H1 (cell line): ENCODE measurements at regions not wholly inside any gene's neighbourhood (a gene's known extent, or its start where the extent isn't known, plus 50 kb on each side); places are given as distances from the start of the nearest gene placed in this dataset.

ENCODE experiments used
- CTBP2 ChIP-seq: IDR thresholded peaks from 2 replicates; pipeline ENCODE4 v1.7.0; 2011; ENCODE audit warnings: borderline replicate concordance, mild to moderate bottlenecking, moderate library complexity, mixed read lengths, low read length; ENCODE audit not compliant: insufficient read depth, insufficient read length
- EP300 ChIP-seq, 2 experiments: IDR thresholded peaks; 1 replicate in 1 of 2; 2 replicates in 1 of 2; pipeline ENCODE4 v1.6.1; 2011 to 2012; ENCODE audit warnings: low read depth in 2 of 2, low read length in 2 of 2, mild to moderate bottlenecking in 2 of 2, borderline replicate concordance in 1 of 2, inconsistent platforms in 1 of 2, moderate library complexity in 1 of 2
- JUN ChIP-seq: IDR thresholded peaks from 2 replicates; pipeline ENCODE4 v1.6.1; 2011; ENCODE audit warnings: low read depth, mild to moderate bottlenecking, improper control_type of control experiment, low read length
- SAP30 ChIP-seq: fragments of 300-600 bp; sonication (generic); IDR thresholded peaks from 2 replicates; pipeline ENCODE4 v1.7.1; 2012; ENCODE audit warnings: low read length, moderate library complexity, mild to moderate bottlenecking, inconsistent platforms; ENCODE audit not compliant: insufficient read depth, insufficient replicate concordance
- SRF ChIP-seq: IDR thresholded peaks from 2 replicates; pipeline ENCODE4 v1.6.1; 2011; ENCODE audit warnings: mild to moderate bottlenecking, low read depth, low read length, moderate library complexity
- TF ChIP-seq, protein P1 (sequence below): IDR thresholded peaks from 2 replicates; pipeline ENCODE4 v1.6.1; 2011; ENCODE audit warnings: low read length, improper control_type of control experiment

DNA sequence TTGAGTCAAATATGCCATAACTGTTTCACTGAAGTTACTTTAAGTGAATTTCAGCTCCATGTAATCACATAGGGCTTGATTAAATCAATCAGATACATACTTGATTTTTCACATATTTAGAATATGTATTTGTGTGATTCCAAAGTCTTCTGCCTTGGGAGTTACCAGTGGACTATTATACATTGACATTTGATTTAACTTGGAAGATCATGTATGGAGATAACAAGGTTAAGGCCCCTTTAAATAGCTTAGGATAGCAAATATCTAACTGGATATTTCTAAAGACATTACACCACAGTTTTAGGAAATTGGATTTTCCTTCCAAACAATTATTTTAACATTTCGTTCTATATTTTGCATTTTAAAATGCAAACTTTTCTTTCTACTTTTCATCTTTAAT is 405.0 kb downstream of the RAP2B start (continued):
- TF ChIP-seq SAP30 (no peak), SRF (no peak), CTBP2 (no peak), EP300 (IDR thresholded peaks at IDR 0.05; ENCODE audit: borderline replicate concordance in 1 of 2, low read depth in 2 of 2, low read length in 2 of 2) (no peak), JUN (no peak)
- TF ChIP-seq, protein P1, sequence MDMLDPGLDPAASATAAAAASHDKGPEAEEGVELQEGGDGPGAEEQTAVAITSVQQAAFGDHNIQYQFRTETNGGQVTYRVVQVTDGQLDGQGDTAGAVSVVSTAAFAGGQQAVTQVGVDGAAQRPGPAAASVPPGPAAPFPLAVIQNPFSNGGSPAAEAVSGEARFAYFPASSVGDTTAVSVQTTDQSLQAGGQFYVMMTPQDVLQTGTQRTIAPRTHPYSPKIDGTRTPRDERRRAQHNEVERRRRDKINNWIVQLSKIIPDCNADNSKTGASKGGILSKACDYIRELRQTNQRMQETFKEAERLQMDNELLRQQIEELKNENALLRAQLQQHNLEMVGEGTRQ, result no peak
